ENCODE measurements at regions not wholly inside any gene's neighbourhood (a gene's known extent, or its start where the extent isn't known, plus 50 kb on each side); places are given as distances from the start of the nearest gene placed in this dataset.

DNA sequence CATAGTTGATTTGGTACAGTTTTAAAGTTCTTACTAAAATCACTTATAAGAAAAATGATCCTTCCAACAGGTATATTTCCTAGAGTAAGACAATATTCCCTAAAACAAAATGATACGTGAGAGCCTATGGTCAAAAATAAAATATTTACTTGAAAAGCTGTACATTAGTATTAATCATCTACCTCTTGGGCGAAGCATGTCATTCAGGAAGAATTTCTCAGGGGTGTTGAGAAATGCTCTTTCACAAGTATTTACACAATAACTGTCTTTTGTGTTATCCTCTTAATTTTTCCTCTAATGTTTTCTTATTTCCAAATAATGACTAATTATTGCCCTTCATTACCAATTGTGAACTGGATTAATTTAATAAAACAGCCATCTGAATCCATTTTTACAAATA, 466.3 kb downstream of the SATB2 start:
- no peak overlapping the region for H3K9ac ChIP-seq (ENCODE audit: low read length)
- no peaks in the 10 kb centered on the region for H3K4me1 ChIP-seq (ENCODE audit: low read length)
- no peak overlapping the region for H3K4me2 ChIP-seq (ENCODE audit: low read length)
- H3K27me3 ChIP-seq (ENCODE audit: low read depth, low read length), result no peaks in the 10 kb centered on the region
- no peaks in the 10 kb centered on the region for H3K9me3 ChIP-seq (ENCODE audit: insufficient read depth, low read length)
- no peak overlapping the region for H3K4me3 ChIP-seq (ENCODE audit: low read length)
- no peaks in the 10 kb centered on the region for H3K36me3 ChIP-seq (replicated peaks; ENCODE audit: low read depth, low read length)
- H3K79me2 ChIP-seq (ENCODE audit: low read length), result no peaks in the 10 kb centered on the region
- TF ChIP-seq, protein P1, sequence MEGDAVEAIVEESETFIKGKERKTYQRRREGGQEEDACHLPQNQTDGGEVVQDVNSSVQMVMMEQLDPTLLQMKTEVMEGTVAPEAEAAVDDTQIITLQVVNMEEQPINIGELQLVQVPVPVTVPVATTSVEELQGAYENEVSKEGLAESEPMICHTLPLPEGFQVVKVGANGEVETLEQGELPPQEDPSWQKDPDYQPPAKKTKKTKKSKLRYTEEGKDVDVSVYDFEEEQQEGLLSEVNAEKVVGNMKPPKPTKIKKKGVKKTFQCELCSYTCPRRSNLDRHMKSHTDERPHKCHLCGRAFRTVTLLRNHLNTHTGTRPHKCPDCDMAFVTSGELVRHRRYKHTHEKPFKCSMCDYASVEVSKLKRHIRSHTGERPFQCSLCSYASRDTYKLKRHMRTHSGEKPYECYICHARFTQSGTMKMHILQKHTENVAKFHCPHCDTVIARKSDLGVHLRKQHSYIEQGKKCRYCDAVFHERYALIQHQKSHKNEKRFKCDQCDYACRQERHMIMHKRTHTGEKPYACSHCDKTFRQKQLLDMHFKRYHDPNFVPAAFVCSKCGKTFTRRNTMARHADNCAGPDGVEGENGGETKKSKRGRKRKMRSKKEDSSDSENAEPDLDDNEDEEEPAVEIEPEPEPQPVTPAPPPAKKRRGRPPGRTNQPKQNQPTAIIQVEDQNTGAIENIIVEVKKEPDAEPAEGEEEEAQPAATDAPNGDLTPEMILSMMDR (IDR thresholded peaks at IDR 0.05; ENCODE audit: low read depth, low read length), result no peak
- no peak for TF ChIP-seq EZH2phosphoT487 (IDR thresholded peaks at IDR 0.05; ENCODE audit: low read depth)
- H4K20me1 ChIP-seq (ENCODE audit: insufficient read depth, low read length), result no peaks in the 10 kb centered on the region
- H3K27ac ChIP-seq (ENCODE audit: low read length), result no peak overlapping the region
- H2AFZ ChIP-seq (ENCODE audit: low read depth, low read length), result no peak overlapping the region

DNA sequence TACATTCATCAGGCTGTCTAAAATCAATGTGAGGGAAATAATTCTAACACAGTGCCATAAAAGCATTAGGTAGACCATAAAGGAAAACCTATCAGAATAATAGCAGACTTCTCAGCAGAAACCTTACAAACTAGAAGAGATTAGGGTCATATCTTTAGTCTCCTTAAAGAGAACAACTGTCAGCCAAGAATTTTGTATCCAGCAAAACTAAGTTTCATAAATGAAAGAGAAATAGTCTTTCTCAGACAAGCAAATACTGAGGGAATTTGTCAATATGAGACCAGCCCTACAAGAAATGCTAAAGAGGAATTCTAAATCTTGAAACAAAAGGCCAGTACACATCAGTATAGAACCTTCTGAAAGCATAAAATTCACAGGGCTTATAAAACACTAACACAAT, 482.0 kb downstream of the SATB2 start:
- no peaks in the 10 kb centered on the region for H4K20me1 ChIP-seq (ENCODE audit: insufficient read depth, low read length)
- H3K27me3 ChIP-seq (ENCODE audit: low read depth, low read length), result no peaks in the 10 kb centered on the region
- H2AFZ ChIP-seq (ENCODE audit: low read depth, low read length), result no peak overlapping the region
- H3K9me3 ChIP-seq (ENCODE audit: insufficient read depth, low read length), result peaks cover 7% of the 10 kb centered on the region; the same call in 1 of the 2 replicates
- no peak overlapping the region for H3K4me3 ChIP-seq (ENCODE audit: low read length)
- no peaks in the 10 kb centered on the region for H3K4me1 ChIP-seq (ENCODE audit: low read length)
- H3K9ac ChIP-seq (ENCODE audit: low read length), result no peak overlapping the region
- H3K36me3 ChIP-seq (replicated peaks; ENCODE audit: low read depth, low read length), result no peaks in the 10 kb centered on the region
- TF ChIP-seq EZH2phosphoT487 (IDR thresholded peaks at IDR 0.05; ENCODE audit: low read depth), result no peak
- TF ChIP-seq, protein P1 (IDR thresholded peaks at IDR 0.05; ENCODE audit: low read depth, low read length), result no peak
- no peak overlapping the region for H3K27ac ChIP-seq (ENCODE audit: low read length)
- H3K4me2 ChIP-seq (ENCODE audit: low read length), result no peak overlapping the region
- H3K79me2 ChIP-seq (ENCODE audit: low read length), result no peaks in the 10 kb centered on the region

DNA sequence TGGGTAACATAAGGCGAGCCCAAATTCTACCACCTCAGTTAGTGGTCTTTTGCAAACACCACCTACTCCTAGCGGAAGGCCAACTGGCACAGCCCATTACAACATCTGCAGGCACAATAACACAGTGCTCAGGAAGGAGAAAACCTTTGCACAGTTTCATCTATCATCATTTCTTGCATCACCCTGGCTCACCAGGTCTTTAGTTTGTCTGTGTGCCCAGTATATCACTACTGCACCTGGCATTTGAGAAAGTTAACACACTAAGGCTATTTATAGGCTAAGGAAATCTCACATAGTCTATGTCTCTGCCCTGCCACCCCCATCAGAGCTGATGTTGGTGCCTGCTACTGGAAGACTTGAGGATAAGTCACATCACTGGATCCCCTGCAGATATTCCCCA, 484.0 kb downstream of the SATB2 start:
- Histone ChIP-seq H3K4me1 (ENCODE audit: low read length) (no peaks in the 10 kb centered on the region), H3K36me3 (replicated peaks; ENCODE audit: low read depth, low read length) (no peaks in the 10 kb centered on the region), H3K79me2 (ENCODE audit: low read length) (no peaks in the 10 kb centered on the region), H4K20me1 (ENCODE audit: insufficient read depth, low read length) (no peaks in the 10 kb centered on the region), H3K27ac (ENCODE audit: low read length) (no peak overlapping the region), H3K4me3 (ENCODE audit: low read length) (no peak overlapping the region), H3K27me3 (ENCODE audit: low read depth, low read length) (no peaks in the 10 kb centered on the region), H3K9ac (ENCODE audit: low read length) (no peak overlapping the region), H3K9me3 (ENCODE audit: insufficient read depth, low read length) (peaks cover 7% of the 10 kb centered on the region; the same call in 1 of the 2 replicates), H2AFZ (ENCODE audit: low read depth, low read length) (no peak overlapping the region), H3K4me2 (ENCODE audit: low read length) (no peak overlapping the region)
- TF ChIP-seq, protein P1 (IDR thresholded peaks at IDR 0.05; ENCODE audit: low read depth, low read length), result no peak
- no peak for TF ChIP-seq EZH2phosphoT487 (IDR thresholded peaks at IDR 0.05; ENCODE audit: low read depth)

DNA sequence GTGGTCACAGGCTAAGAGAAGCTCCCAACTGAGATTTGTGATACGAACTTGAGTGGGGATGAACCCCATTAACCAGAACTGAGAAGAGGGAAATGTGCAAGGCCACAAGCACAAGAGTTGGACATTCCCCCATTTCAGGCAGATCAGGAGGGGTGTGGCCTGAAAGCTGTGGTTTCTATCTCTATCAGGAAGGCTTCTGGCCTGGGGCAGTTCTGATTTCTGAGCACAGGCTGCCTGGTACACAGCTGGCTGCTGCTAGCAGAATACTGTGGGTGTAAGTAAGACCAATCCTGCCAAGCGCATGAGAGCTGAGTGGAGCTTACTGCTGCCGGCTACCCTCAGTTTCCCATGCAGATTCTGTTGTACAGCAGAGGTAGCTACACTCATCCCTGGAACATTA, 484.6 kb downstream of the SATB2 start:
- H3K27ac ChIP-seq (ENCODE audit: low read length), result no peak overlapping the region
- H3K79me2 ChIP-seq (ENCODE audit: low read length), result no peaks in the 10 kb centered on the region
- peaks cover 7% of the 10 kb centered on the region; the same call in 1 of the 2 replicates for H3K9me3 ChIP-seq (ENCODE audit: insufficient read depth, low read length)
- no peak overlapping the region for H3K4me3 ChIP-seq (ENCODE audit: low read length)
- H4K20me1 ChIP-seq (ENCODE audit: insufficient read depth, low read length), result no peaks in the 10 kb centered on the region
- no peak overlapping the region for H2AFZ ChIP-seq (ENCODE audit: low read depth, low read length)
- H3K36me3 ChIP-seq (replicated peaks; ENCODE audit: low read depth, low read length), result no peaks in the 10 kb centered on the region
- H3K27me3 ChIP-seq (ENCODE audit: low read depth, low read length), result no peaks in the 10 kb centered on the region
- no peak overlapping the region for H3K9ac ChIP-seq (ENCODE audit: low read length)
- no peaks in the 10 kb centered on the region for H3K4me1 ChIP-seq (ENCODE audit: low read length)
- no peak for TF ChIP-seq EZH2phosphoT487 (IDR thresholded peaks at IDR 0.05; ENCODE audit: low read depth)
- TF ChIP-seq, protein P1 (IDR thresholded peaks at IDR 0.05; ENCODE audit: low read depth, low read length), result no peak
- no peak overlapping the region for H3K4me2 ChIP-seq (ENCODE audit: low read length)

Data from OCI-LY3 (cell line).